ENCODE measurements at regions not wholly inside any gene's neighbourhood (a gene's known extent, or its start where the extent isn't known, plus 50 kb on each side); places are given as distances from the start of the nearest gene placed in this dataset.

DNA sequence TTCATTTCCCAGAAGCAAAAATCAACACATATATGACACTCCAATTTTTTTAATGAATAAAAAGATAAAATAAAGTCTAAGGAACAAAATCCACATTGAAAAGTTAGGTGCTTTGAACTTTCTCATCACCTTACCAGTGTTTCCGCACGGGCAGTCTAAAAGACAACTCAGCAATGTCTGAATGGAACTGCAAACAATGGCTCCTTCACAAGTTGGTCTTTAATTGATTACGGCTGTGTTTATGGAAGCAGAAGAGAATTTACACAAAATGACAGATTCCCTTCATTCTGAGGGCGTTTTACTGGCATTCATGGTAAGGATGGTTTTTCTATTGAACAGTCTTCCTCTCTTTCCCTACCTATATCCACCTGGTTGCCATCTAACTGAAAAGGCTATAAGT, 65.0 kb upstream of the RNPC3 start:
- no peak for TF ChIP-seq EZH2 (IDR thresholded peaks at IDR 0.05)
- TF ChIP-seq, protein P1, sequence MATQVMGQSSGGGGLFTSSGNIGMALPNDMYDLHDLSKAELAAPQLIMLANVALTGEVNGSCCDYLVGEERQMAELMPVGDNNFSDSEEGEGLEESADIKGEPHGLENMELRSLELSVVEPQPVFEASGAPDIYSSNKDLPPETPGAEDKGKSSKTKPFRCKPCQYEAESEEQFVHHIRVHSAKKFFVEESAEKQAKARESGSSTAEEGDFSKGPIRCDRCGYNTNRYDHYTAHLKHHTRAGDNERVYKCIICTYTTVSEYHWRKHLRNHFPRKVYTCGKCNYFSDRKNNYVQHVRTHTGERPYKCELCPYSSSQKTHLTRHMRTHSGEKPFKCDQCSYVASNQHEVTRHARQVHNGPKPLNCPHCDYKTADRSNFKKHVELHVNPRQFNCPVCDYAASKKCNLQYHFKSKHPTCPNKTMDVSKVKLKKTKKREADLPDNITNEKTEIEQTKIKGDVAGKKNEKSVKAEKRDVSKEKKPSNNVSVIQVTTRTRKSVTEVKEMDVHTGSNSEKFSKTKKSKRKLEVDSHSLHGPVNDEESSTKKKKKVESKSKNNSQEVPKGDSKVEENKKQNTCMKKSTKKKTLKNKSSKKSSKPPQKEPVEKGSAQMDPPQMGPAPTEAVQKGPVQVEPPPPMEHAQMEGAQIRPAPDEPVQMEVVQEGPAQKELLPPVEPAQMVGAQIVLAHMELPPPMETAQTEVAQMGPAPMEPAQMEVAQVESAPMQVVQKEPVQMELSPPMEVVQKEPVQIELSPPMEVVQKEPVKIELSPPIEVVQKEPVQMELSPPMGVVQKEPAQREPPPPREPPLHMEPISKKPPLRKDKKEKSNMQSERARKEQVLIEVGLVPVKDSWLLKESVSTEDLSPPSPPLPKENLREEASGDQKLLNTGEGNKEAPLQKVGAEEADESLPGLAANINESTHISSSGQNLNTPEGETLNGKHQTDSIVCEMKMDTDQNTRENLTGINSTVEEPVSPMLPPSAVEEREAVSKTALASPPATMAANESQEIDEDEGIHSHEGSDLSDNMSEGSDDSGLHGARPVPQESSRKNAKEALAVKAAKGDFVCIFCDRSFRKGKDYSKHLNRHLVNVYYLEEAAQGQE (IDR thresholded peaks at IDR 0.05; ENCODE audit: low read depth), result no peak
- TF ChIP-seq POLR2A (IDR thresholded peaks at IDR 0.05; ENCODE audit: borderline replicate concordance, extremely low read depth, insufficient read depth, insufficient read length), result no peak
- TF ChIP-seq, protein P2, sequence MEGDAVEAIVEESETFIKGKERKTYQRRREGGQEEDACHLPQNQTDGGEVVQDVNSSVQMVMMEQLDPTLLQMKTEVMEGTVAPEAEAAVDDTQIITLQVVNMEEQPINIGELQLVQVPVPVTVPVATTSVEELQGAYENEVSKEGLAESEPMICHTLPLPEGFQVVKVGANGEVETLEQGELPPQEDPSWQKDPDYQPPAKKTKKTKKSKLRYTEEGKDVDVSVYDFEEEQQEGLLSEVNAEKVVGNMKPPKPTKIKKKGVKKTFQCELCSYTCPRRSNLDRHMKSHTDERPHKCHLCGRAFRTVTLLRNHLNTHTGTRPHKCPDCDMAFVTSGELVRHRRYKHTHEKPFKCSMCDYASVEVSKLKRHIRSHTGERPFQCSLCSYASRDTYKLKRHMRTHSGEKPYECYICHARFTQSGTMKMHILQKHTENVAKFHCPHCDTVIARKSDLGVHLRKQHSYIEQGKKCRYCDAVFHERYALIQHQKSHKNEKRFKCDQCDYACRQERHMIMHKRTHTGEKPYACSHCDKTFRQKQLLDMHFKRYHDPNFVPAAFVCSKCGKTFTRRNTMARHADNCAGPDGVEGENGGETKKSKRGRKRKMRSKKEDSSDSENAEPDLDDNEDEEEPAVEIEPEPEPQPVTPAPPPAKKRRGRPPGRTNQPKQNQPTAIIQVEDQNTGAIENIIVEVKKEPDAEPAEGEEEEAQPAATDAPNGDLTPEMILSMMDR (IDR thresholded peaks at IDR 0.05 in 2 of 3, conservative IDR thresholded peaks at IDR 0.05 in 1 of 3; ENCODE audit: borderline replicate concordance in 1 of 3, insufficient read depth in 1 of 3, low read depth in 2 of 3, low read length in 2 of 3), result no peak
- no peak for TF ChIP-seq POLR2AphosphoS5 (IDR thresholded peaks at IDR 0.05; ENCODE audit: low read depth, low read length)
- no peak for TF ChIP-seq ZNF274 (IDR thresholded peaks at IDR 0.05; ENCODE audit: low read depth, low read length)

All from HCT116 (cell line).